NCI-H1436 (cell line): ENCODE measurements at regions not wholly inside any gene's neighbourhood (a gene's known extent, or its start where the extent isn't known, plus 50 kb on each side); places are given as distances from the start of the nearest gene placed in this dataset.
A peak's percentile ranks its signal among the peaks of the same experiment; 100 is the strongest.

Experiments
- DNase-seq: peaks from one replicate; lab custom pipeline; 2025; lab: John Stamatoyannopoulos, UW

DNA sequence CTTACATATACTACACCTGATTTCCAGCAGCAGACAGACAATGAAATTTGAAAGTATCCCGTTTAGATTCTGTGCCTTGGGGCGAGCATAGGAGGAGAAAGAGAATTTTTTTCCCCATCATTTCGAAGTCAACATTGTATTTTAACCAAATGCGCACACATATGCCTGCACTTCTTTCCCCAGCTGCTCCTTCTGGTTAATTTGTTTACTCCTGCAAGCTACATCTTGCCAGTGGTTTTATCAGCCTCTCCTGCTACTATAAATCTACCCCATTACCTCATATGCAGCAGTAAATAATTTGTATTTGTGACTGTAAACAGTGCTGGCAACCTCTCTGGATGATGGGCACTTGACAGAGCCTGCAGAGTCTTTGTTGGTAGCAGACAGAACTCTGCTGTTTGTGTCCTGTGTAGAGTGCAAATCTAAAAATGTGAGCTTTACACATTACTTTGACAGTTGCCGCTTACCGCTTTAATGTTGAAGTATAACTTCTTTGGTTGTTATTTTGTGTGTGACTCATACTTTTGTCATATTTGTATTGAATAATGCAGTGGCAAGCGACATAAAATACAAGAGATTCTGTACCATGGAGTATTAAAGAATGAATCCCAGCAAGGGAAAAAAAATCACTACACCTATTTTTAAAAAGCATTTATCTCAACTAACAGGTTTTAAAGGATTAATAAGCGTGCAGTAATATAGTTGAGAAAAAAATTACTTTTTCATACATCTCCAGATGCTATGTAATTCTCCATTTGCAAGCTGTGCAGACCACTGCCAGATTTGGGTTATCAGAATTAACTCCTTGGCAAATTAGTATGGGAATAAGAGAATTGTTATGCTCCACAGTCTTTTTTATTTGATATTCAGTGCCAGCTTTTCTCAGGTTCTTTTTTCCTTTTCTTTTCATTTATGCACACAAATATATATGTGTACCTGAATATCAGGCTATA lies 536.8 kb downstream of the XIRP2 start:
- peak; percentile 37 for DNase-seq

DNA sequence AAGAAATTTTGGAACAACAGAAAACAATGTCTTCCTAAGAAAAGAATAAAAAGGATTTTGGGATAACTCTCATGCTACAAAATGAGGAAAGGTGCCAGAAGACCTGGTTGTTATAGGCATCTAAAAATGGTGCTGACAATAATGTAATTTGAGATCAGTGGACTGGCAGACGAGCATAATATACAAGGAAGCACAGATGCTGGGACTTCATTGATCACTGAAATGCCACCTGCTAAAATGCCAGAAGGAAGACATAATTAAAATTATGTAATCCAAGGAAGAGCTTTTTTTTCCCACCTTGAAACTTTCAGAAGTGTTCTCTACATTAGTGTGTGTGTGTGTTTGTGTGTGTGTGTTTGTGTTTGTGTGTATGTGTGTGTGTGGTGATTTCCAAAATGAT lies 535.9 kb downstream of the XIRP2 start:
- DNase-seq = no peak

DNA sequence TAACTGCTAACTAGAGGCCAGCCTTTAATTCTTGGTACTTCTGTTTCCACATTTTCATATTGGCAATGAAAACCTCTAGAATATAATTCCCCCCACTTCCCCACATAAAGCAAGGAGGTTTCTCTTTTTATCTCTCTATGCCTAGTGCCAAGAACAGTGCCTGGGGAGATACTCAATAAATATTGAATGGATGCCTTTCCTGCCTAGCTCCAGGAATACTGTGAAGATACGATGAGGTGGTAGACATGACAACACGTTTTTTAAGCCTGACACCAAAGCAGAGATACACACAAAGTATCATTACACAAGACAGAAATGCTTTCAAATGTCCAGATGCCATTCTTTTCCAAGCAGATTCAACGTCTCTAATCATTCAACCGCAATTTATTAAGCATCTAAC lies 535.5 kb downstream of the XIRP2 start:
- DNase-seq = no peak

DNA sequence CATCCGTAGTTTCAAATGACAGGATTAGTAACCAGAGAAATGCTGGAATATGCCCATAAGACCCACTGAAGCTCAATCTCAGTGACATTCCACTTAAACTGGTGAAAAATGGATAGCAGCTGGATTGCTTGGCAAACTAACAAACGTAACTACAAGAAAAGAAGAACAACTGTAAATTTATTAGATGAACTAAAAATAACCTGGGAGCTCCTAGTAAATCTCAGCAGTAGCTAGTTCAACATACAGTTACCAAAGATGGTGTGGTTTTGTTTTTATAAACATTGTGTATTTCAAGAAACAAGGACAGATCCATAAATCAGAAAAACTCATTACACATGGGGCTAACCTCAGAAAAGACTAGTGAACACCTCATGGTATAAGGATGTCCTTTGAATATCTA lies 531.9 kb downstream of the XIRP2 start:
- no peak for DNase-seq

DNA sequence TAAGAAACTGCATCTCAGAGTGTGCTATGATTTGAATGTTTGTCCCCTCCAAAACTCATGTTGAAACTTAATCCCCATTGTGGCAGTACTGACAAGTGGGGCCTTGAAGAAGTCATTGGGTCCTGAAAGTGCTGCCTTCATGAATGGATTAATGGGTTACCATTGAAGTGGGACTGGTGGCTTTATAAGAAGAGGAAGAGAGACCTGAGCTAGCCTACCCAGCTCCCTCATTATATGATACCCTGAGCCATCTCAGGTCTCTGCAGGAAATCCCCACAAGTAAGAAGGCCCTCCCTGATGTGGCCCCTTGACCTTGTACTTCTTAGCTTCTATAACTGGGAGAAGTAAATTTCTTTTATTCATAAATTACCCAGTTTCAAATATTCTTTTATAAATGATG lies 526.8 kb downstream of the XIRP2 start:
- no peak for DNase-seq

DNA sequence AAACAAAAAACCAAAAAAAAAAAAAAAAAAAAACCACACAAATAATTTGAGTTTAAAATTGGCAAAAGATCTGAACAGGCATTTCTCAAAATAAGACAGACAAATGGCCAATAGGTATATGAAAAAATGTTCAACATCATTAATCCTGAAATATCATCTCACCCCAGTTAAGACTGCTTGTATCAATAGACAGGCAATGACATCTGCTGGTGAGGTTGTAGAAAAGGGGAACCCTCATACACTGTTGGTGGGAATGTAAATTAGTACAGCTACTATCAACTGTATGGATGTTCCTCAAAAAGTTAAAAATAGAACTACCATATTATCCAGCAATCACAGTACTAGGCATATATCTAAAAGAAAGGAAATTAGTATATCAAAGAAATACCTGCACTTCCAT lies 523.1 kb downstream of the XIRP2 start:
- no peak for DNase-seq

DNA sequence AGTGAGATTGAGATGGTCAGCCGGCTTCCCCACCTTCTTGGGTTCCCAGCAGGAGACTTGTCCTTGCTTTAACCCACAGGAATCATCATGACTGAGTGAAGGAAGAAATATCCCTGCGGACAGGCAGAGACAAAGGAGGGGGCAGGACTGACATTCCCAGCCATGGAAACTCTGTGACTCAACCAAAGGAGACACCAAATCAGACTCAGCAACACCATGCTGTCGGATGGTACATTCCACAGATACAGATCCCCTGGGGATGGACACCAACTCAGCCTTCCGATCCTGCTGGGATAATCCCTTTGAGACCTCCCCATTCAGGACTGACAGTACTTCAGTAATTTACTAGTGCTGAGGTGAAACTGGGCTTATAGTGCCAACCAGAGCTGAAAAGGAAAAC lies 518.3 kb downstream of the XIRP2 start:
- DNase-seq = no peak

DNA sequence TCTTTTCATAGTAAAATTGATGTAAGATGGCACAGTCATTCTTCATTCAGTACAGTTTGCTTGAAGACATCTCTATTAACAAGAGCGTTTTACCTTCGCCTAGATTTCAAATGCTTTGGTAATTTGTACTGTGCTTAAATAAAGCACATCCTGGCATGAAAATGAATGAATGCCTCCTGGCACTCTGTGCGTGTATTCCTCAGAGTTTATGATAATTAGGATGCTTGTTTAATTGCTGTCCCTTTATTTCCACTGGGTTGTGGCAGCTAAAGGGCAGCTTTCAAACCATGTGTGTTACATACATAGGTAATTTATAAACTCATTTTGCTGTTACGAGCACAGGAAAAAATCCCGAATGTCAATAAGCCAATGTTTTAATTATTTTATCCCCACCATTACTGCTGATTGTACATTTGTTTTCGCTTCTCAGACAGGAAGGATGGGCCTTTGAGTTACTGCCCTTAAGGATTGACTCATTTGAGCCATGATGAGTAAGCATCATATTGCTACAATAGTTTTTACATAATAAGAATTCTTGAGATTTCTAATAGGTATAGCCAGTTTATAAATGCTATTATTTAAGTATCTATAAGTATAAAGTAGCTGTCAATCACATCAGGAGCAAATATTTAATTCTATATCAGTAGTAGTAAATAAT lies 516.5 kb downstream of the XIRP2 start:
- no peak for DNase-seq

DNA sequence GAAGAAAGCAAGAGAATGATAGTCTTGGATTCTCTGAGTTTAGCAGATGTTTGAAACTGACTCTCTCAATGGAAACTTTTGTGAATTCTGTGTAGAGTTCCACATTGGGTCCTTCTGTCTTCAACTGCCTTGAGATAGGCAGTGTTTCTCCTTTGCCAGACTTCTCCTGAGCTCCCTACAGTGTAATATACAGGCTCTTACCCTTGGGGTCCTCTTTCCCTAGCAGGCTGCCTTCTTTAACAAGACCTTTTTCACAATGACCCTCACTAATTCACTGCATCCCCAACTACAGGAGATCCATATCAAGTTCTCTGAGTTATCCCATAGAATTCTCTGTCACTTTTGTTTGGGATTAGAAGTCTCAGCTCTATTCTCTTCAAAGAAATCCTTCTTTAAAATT lies 513.0 kb downstream of the XIRP2 start:
- DNase-seq = no peak

DNA sequence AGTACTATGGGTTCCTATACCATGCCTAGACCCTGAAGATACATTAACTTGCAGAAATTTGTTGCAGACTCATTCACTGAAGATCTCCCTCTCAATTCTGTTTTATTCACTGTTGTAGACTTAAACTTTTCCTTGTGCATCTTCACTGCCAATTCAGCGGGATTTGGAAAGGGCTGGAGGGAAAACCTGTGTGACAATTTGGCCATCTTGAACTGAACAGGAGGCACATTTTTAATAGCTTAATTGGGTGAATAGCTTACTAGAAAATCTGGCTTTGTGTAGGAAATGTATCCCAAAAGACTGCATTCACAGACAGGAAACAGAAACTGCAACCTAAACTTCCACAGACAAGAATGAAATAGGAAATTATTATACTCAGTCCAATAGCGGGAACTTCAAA lies 512.3 kb downstream of the XIRP2 start:
- DNase-seq = no peak

DNA sequence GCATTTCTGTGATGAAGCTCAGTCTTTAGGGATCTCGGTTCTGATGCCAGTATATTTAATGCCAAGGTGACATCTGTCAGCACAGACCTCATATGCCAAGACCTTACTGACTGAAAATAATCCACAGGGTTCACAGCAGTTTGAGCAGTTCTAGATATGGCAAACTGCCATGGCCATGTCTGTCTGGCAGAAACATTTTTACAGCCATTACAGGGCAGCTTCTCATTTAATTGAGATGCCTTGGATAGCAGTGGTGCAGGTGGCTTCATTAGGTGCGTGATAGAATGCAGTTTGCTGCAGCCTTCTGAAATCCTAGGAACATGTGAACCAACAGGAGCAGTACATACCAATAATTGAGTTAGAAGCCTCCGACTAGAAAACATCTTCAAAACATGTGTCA lies 510.6 kb downstream of the XIRP2 start:
- no peak for DNase-seq

DNA sequence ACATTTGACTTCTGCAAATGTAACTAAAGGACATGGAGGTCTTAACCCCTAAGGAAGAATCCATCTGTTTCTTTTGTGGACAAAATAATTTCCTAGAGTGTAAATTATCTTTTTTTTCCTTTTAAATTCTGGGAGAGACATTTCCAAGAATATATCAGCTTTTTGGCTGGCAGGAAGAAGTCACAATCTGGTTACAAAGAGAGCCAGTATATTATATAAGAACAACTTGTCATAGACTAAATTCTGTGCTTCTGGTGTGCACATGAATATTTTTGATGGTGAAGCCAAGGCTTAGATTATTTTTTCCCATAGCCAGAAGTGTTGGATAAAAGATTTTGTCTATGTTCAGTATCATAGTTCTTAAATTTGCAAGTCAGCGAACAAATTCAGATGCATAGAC lies 500.6 kb downstream of the XIRP2 start:
- DNase-seq = no peak

DNA sequence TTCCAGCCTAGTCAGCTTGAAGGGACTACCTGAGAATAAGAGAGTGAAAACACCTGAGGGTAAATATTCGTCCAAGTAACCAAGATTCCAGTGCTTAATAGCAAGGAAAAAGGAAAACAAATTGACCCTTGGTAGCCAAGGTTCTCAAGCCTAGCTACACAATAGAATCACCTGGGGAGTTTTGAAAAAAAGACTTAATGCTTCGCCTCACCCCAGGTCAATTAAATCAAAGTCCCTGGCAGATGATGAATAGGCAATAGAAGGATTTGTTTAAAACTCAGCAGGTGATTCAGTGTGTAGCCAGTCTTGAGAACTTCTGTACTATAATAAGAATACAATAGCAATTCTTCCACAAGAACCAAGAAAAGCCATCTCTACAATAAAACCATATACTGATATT lies 500.2 kb downstream of the XIRP2 start:
- no peak for DNase-seq

DNA sequence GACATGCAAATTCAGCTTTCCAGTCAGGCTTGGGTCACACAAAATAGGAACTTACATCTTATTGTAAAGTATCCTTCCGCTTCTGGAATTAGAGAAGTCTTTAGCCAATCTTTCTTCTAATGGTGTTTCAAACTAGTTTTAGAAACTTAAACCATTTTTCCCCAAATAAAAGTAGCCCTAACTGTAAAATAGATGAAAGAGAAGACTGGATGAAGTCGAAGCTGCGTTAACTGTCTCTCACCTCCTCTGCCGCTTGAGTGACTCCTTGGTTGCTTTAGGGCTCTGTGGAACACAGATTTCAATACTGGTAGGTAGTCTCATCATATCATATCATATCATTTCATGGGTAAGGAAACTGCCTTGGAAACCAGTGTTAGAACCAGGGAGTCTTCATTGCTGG lies 498.4 kb downstream of the XIRP2 start:
- DNase-seq = no peak

DNA sequence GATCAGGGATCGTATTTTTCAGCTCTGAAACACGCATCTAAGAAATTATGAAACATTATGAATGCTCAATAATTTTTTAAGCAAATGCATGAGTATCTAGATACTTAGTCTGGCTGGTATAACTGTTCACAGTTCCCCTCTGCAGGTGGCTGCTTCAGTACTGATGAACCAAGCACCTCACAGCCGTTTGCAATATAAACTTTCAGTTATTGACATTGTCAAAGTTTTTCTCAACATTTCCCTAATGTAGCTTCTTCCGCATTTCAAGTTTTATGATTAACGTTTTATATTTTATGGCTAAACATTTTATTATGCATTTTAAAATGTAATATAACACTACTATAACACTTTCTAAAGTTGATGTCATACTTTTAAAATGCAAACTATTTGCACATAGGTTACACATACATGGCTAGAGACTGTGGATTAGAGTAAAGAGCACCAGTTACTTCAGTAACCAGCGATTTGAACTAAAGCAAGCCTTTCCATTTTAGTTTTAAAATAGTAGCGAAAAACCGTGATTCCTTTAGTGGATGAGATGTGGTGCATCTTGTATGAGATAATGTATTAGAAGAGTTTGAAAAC lies 495.4 kb downstream of the XIRP2 start:
- DNase-seq = no peak

DNA sequence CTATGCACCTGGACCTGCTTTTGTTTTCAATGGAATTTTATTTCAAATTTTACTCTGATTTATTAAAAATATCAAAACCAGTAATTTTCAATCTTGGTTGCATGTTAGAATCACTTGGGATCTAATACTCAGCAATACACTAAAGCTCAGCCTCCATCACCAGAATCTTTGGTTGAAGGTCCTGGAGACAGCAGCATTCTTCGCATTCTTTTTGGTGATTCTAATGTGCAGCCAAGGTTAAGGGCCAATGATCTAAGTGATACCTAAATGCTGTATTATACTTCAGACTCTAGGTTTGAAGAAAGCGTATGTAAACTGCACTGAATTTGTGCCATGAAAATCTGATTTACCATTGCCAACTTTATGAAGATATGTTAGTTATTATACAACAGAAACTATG lies 493.1 kb downstream of the XIRP2 start:
- DNase-seq = no peak

DNA sequence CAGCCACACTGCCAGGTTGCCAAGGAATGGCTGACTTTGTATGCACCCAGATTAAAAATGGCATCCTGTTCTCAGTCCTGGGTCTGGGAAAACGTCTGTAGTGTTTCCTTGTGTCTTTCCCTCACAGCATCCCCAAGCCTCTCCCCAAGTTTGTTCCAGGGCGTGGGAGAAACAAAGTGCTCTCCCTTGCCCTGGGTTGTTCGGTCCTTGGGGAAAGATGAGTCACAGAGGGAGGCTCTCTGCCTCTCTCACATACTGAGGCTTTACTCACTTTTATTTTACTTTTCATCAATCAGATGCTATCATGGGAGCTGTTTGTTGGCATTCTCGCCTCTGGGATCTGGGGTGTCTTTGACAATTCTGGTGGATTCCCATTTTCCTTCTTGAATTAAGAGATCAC lies 492.3 kb downstream of the XIRP2 start:
- no peak for DNase-seq

DNA sequence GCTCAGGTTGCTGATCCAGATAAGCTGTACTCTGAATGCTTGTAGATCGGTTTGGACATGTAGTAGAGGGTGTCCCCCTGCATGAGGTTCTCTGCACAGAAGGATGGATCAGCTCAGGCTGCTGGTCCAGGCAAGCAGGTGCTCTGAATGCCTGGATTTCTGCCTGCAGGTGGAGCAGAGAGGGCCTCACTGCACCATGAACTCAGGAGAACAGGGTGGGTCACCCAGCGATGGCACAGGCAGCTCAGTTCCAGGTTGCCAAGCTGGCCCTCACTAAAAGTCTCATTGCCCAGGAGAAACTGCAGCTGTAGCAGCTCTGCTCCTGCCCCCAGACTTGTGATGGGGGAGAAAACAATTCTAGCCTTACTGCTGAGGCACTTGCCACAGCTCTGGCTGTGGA lies 491.8 kb downstream of the XIRP2 start:
- DNase-seq = no peak

DNA sequence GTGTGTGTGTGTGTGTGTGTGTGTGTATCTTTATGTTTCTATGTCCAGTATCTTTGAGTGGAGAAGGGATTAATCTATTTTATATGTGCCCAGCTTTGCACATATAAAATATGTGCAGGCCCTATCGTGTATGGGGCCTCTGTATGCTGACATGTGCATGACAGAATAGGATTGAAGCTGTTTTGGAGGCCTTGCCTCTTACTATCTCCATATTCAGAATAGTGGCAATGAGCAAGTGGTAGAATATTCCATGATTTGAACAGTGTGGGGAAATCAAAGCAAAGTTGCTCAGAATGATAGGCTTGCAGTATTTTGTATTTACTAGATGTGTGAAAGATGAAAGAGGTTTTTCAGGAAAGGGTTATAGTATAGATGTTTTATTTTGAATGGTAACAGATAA lies 480.8 kb downstream of the XIRP2 start:
- DNase-seq = no peak

DNA sequence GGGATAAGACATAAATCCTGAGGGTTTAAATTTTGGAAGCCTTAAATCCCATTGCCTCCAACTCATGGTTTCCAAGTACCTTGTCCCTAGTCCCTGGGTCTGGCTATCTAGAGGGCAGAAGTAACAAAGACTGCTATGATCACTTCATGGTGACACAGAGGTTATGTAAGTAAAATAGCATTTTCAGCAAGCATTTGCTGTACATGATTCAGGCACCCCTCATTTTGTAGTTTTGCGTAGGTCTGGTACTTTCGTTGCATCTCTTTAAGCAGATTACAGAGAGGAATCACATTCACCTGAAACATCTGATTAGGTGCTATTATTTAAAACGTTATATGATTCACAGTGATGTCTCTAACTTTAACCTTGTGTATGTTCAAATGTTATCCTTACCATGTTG lies 480.1 kb downstream of the XIRP2 start:
- no peak for DNase-seq

DNA sequence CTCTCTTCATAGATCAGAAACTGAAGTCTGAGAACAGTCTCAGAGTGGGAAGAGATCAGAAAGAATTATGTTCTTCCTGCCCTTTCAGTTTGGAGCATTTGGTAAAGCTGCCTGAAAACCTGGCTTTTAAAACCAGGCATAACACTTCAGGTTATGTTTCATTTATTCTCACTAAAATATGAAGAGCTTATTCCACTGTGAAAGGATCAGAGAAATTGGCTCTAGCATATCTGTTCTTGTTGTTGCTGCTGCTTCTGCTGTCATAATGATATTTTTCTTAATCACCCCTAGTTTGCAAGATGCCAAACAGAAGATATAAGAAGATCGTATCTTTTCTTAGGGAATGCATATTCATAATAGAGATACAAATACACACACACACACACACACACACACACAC lies 476.9 kb downstream of the XIRP2 start:
- no peak for DNase-seq

DNA sequence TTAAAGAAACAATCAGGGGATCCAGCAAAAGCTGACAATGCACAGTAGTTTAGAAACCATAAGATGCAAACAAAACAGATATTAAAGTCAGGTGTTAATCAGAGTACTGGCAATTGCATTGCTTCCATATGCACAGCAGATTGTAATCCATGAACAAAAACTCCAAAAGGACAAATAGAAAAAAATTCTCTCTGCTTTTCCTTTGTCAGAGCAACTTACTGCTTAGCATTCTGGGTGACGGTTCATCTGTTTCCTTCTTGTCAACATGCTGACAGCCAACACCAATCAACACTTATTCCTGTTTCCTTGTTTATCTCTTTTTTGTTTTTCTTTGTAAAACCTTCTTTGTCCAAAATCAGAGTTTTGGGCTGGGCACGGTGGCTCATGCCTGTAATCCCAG lies 473.1 kb downstream of the XIRP2 start:
- DNase-seq = no peak

DNA sequence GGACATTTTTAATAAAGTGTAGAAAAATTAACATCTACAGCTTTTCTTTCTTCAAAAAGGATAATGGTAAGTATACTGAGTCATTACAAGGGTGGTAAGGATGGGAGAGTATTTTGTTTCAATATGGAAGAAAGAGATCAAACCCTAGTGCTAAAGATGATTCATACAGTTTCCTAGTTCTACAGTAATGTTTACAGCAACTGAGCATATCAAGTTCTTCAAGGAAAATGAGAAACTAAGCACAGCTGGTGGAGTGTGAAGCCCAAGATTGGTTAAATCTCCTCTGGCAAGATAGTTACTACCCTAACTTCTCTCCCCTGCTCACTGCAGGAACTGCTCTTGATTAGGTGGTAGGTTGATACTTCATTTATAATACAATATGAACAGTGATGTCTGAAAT lies 467.5 kb downstream of the XIRP2 start:
- DNase-seq = no peak
